ENCODE measurements at regions not wholly inside any gene's neighbourhood (a gene's known extent, or its start where the extent isn't known, plus 50 kb on each side); places are given as distances from the start of the nearest gene placed in this dataset.

DNA sequence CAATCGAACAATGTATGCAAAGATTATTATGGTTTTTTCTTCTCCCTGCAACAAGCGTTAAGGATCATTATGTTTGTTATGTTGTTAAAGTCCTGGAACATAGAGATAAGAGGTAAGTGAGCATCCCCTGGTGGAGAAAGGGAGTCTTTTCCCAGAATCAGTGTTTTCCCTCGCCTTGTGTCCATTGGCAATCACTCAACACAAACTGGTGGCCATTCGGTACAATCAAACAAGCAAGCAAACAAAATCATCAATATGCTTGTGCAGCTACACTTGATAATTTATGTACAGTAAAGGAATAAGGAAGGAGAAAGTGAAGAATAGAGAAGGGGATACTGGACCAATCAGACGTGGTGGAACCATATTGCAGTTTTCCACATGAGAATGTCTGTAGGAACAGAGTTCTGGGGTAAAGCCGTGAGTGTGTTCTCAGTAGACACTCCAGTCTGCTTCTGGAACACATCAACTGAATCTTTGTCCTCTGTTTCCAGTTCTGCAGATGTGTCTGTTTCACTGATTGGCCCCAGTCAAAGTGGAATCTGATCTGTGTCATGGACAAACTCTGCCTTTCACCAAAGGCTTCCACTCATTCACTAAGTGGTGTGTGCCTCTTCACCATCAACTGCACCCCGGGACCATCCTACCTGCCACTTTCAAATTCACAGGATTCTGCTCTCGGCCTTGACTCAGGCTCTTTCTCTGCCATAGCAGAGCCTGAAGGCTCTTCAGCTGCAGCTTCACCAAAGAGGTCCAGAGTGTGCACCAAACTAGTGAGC lies 169.5 kb downstream of the AHSP start:
- TF ChIP-seq, protein P1, sequence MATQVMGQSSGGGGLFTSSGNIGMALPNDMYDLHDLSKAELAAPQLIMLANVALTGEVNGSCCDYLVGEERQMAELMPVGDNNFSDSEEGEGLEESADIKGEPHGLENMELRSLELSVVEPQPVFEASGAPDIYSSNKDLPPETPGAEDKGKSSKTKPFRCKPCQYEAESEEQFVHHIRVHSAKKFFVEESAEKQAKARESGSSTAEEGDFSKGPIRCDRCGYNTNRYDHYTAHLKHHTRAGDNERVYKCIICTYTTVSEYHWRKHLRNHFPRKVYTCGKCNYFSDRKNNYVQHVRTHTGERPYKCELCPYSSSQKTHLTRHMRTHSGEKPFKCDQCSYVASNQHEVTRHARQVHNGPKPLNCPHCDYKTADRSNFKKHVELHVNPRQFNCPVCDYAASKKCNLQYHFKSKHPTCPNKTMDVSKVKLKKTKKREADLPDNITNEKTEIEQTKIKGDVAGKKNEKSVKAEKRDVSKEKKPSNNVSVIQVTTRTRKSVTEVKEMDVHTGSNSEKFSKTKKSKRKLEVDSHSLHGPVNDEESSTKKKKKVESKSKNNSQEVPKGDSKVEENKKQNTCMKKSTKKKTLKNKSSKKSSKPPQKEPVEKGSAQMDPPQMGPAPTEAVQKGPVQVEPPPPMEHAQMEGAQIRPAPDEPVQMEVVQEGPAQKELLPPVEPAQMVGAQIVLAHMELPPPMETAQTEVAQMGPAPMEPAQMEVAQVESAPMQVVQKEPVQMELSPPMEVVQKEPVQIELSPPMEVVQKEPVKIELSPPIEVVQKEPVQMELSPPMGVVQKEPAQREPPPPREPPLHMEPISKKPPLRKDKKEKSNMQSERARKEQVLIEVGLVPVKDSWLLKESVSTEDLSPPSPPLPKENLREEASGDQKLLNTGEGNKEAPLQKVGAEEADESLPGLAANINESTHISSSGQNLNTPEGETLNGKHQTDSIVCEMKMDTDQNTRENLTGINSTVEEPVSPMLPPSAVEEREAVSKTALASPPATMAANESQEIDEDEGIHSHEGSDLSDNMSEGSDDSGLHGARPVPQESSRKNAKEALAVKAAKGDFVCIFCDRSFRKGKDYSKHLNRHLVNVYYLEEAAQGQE (IDR thresholded peaks at IDR 0.05; ENCODE audit: insufficient read depth in 1 of 2, low read depth in 2 of 2, low read length in 2 of 2): no peak
- TF ChIP-seq TAF1 (IDR thresholded peaks at IDR 0.05; ENCODE audit: borderline replicate concordance, insufficient read depth, low read length): no peak
- TF ChIP-seq POLR2AphosphoS5 (IDR thresholded peaks at IDR 0.05; ENCODE audit: low read depth, low read length): no peak

Data from PFSK-1 (cell line).